HG03039 (cell line): ENCODE measurements at regions not wholly inside any gene's neighbourhood (a gene's known extent, or its start where the extent isn't known, plus 50 kb on each side); places are given as distances from the start of the nearest gene placed in this dataset.
"Not testable (repeated sequence)": the region's sequence is repeated elsewhere in the genome, so short reads cannot be mapped to it uniquely, and the experiment has no call there.

Source experiments
- ATAC-seq: cut with Tn5 transposase; IDR thresholded peaks from one replicate; pipeline ENCODE4 v1.9.1; 2021; ENCODE audit warnings: mild to moderate bottlenecking, moderate library complexity; ENCODE audit not compliant: unreplicated experiment

- no peak for ATAC-seq
Measured at GRCh38 chr11:92595052-92595451, 370.4 kb downstream of the FAT3 start.

- no peak for ATAC-seq
Measured at GRCh38 chr11:92596596-92597317, 372.1 kb downstream of the FAT3 start.

- no peak for ATAC-seq
Measured at GRCh38 chr11:92601048-92601447, 368.4 kb upstream of the MTNR1B start.

GRCh38 chr11:92605667-92606066, 363.8 kb upstream of the MTNR1B start:
- no peak for ATAC-seq

GRCh38 chr11:92607969-92608722, 361.3 kb upstream of the MTNR1B start:
- ATAC-seq, result no peak

- no peak for ATAC-seq
Measured at GRCh38 chr11:92611157-92611556, 358.3 kb upstream of the MTNR1B start.

GRCh38 chr11:92618020-92618419, 351.4 kb upstream of the MTNR1B start:
- not testable (repeated sequence) for ATAC-seq

GRCh38 chr11:92623055-92623454, 346.4 kb upstream of the MTNR1B start:
- no peak for ATAC-seq

GRCh38 chr11:92625894-92626293, 343.6 kb upstream of the MTNR1B start:
- ATAC-seq, result no peak

GRCh38 chr11:92626624-92627023, 342.8 kb upstream of the MTNR1B start:
- no peak for ATAC-seq

GRCh38 chr11:92627615-92628256, 341.7 kb upstream of the MTNR1B start:
- ATAC-seq, result no peak

- ATAC-seq, result no peak
Measured at GRCh38 chr11:92628401-92629292, 340.8 kb upstream of the MTNR1B start.

- no peak for ATAC-seq
Measured at GRCh38 chr11:92632495-92632894, 337.0 kb upstream of the MTNR1B start.

- ATAC-seq, result no peak
Measured at GRCh38 chr11:92633820-92634219, 335.6 kb upstream of the MTNR1B start.

- ATAC-seq, result no peak
Measured at GRCh38 chr11:92636543-92637188, 332.8 kb upstream of the MTNR1B start.

GRCh38 chr11:92638678-92639077, 330.8 kb upstream of the MTNR1B start:
- ATAC-seq, result no peak

- no peak for ATAC-seq
Measured at GRCh38 chr11:92642177-92642931, 327.1 kb upstream of the MTNR1B start.

GRCh38 chr11:92643827-92644226, 325.6 kb upstream of the MTNR1B start:
- no peak for ATAC-seq

- ATAC-seq, result no peak
Measured at GRCh38 chr11:92644595-92645445, 324.6 kb upstream of the MTNR1B start.
